Fibroblast of lung (primary cell): ENCODE measurements at regions not wholly inside any gene's neighbourhood (a gene's known extent, or its start where the extent isn't known, plus 50 kb on each side); places are given as distances from the start of the nearest gene placed in this dataset.

Experiments used
- DNase-seq, 2 donors: peaks; one replicate each; pipeline versions ENCODE4 v3.0.0 to v3.0.0-alpha.2; 2010; ENCODE audit warnings: low read depth in 2 of 2
- H2AFZ ChIP-seq: 2 replicates; pipeline ENCODE4 v1.5.1; 2012; ENCODE audit warnings: low read length, control low read depth, inconsistent platforms
- H3K27ac ChIP-seq: 2 replicates; pipeline ENCODE4 v1.5.1; 2011; ENCODE audit warnings: low read length, control low read depth; ENCODE audit not compliant: insufficient read depth
- H3K27me3 ChIP-seq: 2 replicates; pipeline ENCODE4 v1.5.1; 2011; ENCODE audit warnings: mild to moderate bottlenecking, low read length; ENCODE audit not compliant: control insufficient read depth, insufficient read depth
- H3K36me3 ChIP-seq: 2 replicates; pipeline ENCODE4 v1.5.1; 2011; ENCODE audit warnings: low read length; ENCODE audit not compliant: control insufficient read depth, insufficient read depth
- H3K4me1 ChIP-seq: 2 replicates; pipeline ENCODE4 v1.5.1; 2011; ENCODE audit warnings: low read length; ENCODE audit not compliant: control insufficient read depth, insufficient read depth; ENCODE audit errors: extremely low read depth
- H3K4me2 ChIP-seq: 2 replicates; pipeline ENCODE4 v1.5.1; 2011; ENCODE audit warnings: low read length, control low read depth; ENCODE audit not compliant: insufficient read depth; ENCODE audit errors: extremely low read depth
- H3K4me3 ChIP-seq, 4 experiments: fragments of 200-600 bp in 1 of 4; sonication (generic) in 1 of 4; replicated peaks in 1 of 4; 2 replicates each; pipeline ENCODE4 v1.5.1; 2011 to 2016; ENCODE audit warnings: low read length in 4 of 4, low read depth in 3 of 4, mild to moderate bottlenecking in 3 of 4, control low read depth in 2 of 4, inconsistent platforms in 1 of 4, mixed read lengths in 1 of 4; ENCODE audit not compliant: insufficient read depth in 1 of 4; ENCODE audit errors: control extremely low read depth in 1 of 4
- H3K79me2 ChIP-seq: 2 replicates; pipeline ENCODE4 v1.5.1; 2012; ENCODE audit warnings: mild to moderate bottlenecking, low read length, inconsistent platforms; ENCODE audit not compliant: control insufficient read depth, insufficient read depth
- H3K9ac ChIP-seq: 2 replicates; pipeline ENCODE4 v1.5.1; 2011; ENCODE audit warnings: mild to moderate bottlenecking, low read length, control low read depth; ENCODE audit not compliant: insufficient read depth
- H3K9me3 ChIP-seq: 2 replicates; pipeline ENCODE4 v1.5.1; 2012; ENCODE audit warnings: low read depth, low read length; ENCODE audit not compliant: control insufficient read depth, insufficient read depth
- H4K20me1 ChIP-seq: 2 replicates; pipeline ENCODE4 v1.5.1; 2011; ENCODE audit warnings: low read length; ENCODE audit not compliant: control insufficient read depth, insufficient read depth; ENCODE audit errors: extremely low read depth
- CTCF ChIP-seq, 2 donors: IDR thresholded peaks in 1 of 2; conservative IDR thresholded peaks in 1 of 2; 1 replicate in 1 of 2; 2 replicates in 1 of 2; pipeline ENCODE4 v1.5.1; 2011 to 2012; ENCODE audit warnings: low read length in 2 of 2, control low read depth in 1 of 2, inconsistent platforms in 1 of 2, low read depth in 1 of 2, mild to moderate bottlenecking in 1 of 2
- EZH2 ChIP-seq: IDR thresholded peaks from 2 replicates; pipeline ENCODE4 v1.5.1; 2012; ENCODE audit warnings: low read length, control low read depth, mild to moderate bottlenecking; ENCODE audit errors: missing control alignments

- Histone ChIP-seq H3K4me1 (no peaks in the 10 kb centered on the region), H2AFZ (no peak overlapping the region), H3K79me2 (no peaks in the 10 kb centered on the region), H3K36me3 (no peaks in the 10 kb centered on the region), H3K27me3 (no peaks in the 10 kb centered on the region), H3K9me3 (no peaks in the 10 kb centered on the region), H3K4me2 (no peak overlapping the region), H3K9ac (no peak overlapping the region), H3K4me3 (no peak overlapping the region), H3K27ac (no peak overlapping the region), H4K20me1 (no peaks in the 10 kb centered on the region)
- DNase-seq: peak in 1 of 2 donors; percentile 8
- TF ChIP-seq CTCF (conservative IDR thresholded peaks at IDR 0.05 in 1 of 2, IDR thresholded peaks at IDR 0.05 in 1 of 2; ENCODE audit: low read depth in 1 of 2, low read length in 2 of 2): no peak
- no peak for TF ChIP-seq EZH2
Measured at GRCh38 chr17:12320286-12320685, 299.6 kb downstream of the MAP2K4 start.

GRCh38 chr17:12328204-12328603 is 307.5 kb downstream of the MAP2K4 start:
- H3K4me2 ChIP-seq: no peak overlapping the region
- DNase-seq: no peak
- H3K9me3 ChIP-seq: no peaks in the 10 kb centered on the region
- H3K9ac ChIP-seq: no peak overlapping the region
- no peaks in the 10 kb centered on the region for H4K20me1 ChIP-seq
- H3K27ac ChIP-seq: no peak overlapping the region
- no peaks in the 10 kb centered on the region for H3K4me1 ChIP-seq
- H3K36me3 ChIP-seq: no peaks in the 10 kb centered on the region
- H3K79me2 ChIP-seq: no peaks in the 10 kb centered on the region
- no peak overlapping the region for H2AFZ ChIP-seq
- TF ChIP-seq EZH2: no peak
- TF ChIP-seq CTCF (conservative IDR thresholded peaks at IDR 0.05 in 1 of 2, IDR thresholded peaks at IDR 0.05 in 1 of 2; ENCODE audit: low read depth in 1 of 2, low read length in 2 of 2): no peak
- no peak overlapping the region for H3K4me3 ChIP-seq
- H3K27me3 ChIP-seq: no peaks in the 10 kb centered on the region

DNA sequence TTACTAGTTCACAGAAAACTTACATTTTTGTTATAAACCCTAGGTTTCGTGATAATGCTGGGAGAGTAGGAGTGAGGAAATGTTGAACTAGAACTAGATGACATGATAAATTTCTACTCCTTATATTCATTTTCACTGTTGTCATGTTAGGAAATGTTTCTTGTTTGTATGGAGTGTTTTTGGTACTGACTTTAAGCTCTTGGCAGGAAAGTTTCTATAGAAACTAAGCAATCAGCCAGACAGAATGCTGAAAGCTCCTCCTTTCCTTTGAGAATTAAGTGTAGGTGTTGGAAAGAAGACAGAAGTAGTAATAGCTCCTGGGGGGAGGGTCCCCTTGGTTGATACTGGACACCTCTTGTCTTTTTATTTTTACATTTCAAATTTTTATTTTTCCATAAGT is 309.8 kb downstream of the MAP2K4 start:
- Histone ChIP-seq H3K4me3 (no peak overlapping the region), H2AFZ (no peak overlapping the region), H3K9me3 (no peaks in the 10 kb centered on the region), H3K27me3 (no peaks in the 10 kb centered on the region), H3K36me3 (no peaks in the 10 kb centered on the region), H3K4me2 (no peak overlapping the region), H3K9ac (no peak overlapping the region), H3K79me2 (no peaks in the 10 kb centered on the region), H3K4me1 (no peaks in the 10 kb centered on the region), H4K20me1 (no peaks in the 10 kb centered on the region), H3K27ac (no peak overlapping the region)
- no peak for TF ChIP-seq EZH2
- TF ChIP-seq CTCF (conservative IDR thresholded peaks at IDR 0.05 in 1 of 2, IDR thresholded peaks at IDR 0.05 in 1 of 2; ENCODE audit: low read depth in 1 of 2, low read length in 2 of 2): no peak
- DNase-seq: no peak
